ENCODE measurements at regions not wholly inside any gene's neighbourhood (a gene's known extent, or its start where the extent isn't known, plus 50 kb on each side); places are given as distances from the start of the nearest gene placed in this dataset.
"Not testable (repeated sequence)": the region's sequence is repeated elsewhere in the genome, so short reads cannot be mapped to it uniquely, and the experiment has no call there.

DNA sequence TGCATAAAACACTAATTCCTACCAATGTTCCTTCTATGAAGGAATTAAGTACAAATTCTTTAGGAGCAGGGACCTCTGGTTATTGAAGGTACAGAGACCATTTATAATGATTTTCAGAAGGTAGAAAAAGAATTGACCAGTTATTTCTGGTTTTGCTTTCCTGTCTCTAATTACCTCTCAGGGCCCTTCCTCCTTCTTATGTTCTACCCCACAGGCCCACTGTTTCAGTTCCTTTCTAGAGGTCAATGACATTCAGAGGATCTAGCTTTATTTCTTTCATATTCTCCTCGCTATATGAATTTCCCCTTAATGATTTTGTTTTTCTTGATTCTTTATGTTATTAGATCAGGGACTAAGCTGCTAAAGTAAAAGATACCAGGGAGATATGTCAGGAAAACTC is 345.0 kb upstream of the SPRY2 start:
- no peak for DNase-seq (ENCODE audit: low read depth in 2 of 2)

DNA sequence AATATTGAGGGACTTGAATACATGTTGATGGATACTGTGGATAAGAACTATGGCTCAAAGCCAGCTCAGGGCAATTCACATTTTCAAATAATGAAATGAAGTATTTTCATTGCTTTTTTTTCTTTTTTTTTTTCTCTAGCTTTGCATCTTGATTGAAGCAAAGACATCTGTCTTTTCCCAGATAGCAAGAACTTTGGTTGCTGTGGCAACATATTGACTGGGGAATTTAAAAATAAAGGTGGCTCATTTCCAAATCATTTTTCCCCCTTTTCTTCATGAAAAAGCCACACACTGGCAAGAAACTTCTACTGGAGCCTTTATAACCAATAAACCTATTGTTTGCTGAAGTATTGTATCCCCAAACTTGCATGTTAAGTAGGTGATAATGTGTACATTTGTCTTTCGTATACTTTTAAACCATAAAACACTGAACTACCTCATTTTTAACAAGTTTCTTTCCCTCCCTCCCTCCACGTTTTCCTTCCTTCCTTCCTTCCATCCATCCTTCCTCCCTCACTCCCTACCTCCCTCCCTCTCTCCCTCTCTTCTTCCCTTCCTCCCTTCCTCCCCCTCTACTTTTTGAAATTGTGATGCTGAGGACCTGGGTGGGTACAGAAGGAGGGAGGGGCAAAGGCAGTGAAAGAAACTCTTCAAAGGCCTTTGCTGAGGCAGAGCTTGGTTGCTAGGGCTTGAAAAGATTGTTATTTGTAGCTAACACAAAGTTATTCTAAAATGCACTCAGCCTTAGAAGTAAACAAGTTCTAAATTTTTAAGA is 343.5 kb upstream of the SPRY2 start:
- DNase-seq (ENCODE audit: low read depth in 2 of 2) = no peak

DNA sequence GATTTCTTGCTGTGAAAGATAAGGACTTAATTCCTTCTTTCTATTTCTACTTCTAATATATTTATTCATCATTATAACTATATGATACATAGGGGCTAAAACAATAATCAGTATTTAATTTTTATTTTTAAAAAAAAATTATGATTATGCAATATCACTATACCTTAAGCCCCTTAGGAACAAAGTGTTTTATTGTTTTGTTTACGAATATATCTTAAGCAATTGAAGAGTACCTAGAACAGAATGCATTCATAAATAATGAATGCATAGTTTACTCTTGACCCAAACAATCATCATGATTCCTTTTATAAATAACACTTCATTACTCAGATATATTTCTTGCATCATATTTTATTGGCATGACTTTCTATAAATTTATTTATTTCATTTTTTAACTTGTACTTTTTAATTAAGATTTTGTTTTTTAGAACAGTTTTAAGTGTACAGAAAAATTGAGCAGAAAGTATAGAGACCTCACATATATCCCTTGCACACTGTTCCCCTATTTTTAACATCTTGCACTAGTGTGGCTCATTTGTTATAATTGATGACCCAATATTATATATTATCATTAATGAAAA is 339.9 kb upstream of the SPRY2 start:
- DNase-seq (ENCODE audit: low read depth in 2 of 2) = no peak

DNA sequence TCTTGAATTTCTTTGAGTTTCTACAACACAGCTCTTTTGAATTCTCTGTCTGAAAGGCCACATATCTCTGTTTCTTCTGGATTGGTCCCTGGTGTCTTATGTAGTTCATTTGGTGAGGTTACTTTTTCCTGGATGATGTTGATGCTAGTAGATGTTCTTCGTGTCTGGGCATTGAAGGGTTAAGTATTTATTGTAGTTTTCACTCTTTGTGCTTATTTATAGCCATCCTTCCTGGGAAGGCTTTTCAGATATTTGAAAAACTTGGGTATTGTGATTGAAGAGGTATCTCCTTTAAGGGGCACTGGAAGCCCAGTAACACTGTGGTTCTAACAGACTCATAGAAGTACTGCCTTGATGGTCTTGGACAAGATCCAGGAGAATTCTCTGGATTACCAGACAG is 338.5 kb upstream of the SPRY2 start:
- DNase-seq (ENCODE audit: low read depth in 2 of 2) = no peak

DNA sequence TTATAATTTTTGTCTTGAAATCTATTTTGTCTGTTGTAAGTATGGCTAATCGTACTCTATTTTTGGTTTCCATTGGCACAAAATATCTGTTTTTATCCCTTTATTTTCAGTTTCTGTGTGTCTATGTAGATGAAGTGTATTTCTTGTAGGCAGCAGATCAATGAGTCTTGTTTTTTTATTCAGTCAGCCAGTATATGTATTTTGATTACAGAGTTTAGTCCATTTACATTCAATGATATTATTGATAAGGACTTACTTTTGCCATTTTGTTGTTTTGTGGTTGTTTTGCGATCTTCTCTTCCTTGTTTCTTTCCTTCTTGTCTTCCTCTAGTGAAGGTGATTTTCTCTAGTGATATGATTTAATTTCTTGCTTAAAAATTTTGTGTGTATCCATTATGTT is 336.3 kb upstream of the SPRY2 start:
- no peak for DNase-seq (ENCODE audit: low read depth in 2 of 2)

DNA sequence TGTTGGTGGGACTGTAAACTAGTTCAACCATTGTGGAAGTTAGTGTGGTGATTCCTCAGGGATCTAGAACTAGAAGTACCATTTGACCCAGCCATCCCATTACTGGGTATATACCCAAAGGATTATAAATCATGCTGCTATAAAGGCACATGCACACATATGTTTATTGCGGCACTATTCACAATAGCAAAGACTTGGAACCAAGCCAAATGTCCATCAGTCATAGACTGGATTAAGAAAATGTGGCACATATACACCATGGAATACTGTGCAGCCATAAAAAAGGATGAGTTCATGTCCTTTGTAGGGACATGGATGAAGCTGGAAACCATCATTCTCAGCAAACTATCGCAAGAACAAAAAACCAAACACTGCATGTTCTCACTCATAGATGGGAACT is 334.5 kb upstream of the SPRY2 start:
- not testable (repeated sequence) for DNase-seq (ENCODE audit: low read depth in 2 of 2)

DNA sequence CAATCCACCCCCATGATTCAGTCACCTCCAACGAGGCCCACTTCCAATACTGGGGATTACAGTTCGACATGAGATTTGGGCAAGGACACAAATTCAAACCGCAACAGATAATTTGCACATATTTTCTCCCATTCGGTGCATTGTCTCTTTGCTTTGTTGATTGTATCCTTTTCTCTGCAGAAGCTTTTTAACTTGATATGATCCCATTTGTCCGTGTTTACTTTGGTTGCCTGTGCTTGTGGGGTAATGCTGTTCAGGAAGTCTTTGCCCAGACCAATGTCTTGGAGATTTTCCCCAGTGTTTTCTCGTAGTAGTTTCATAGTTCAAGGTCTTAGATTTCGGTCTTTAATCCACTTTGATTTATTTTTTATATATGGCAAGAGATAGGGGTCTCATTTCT is 330.8 kb upstream of the SPRY2 start:
- no peak for DNase-seq (ENCODE audit: low read depth in 2 of 2)

DNA sequence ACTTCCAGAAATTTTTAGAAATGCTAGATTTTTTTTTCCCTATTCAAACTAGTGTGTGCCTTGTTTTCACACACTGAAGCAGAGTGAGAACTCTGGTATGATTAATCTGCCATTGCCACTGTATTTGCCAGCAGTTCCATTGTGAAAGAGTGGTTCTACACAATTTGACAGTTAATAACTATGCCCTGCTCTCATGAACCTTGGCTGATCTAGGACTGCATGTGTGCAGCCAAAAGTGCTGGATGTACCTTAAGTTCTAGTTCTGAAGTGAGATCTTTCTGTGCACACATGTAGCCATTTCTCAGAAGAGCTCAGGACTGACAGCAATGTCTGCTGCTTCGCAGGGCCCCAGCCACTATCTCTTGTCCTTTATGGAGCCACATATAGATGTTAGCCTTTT is 328.2 kb upstream of the SPRY2 start:
- DNase-seq (ENCODE audit: low read depth in 2 of 2) = no peak

DNA sequence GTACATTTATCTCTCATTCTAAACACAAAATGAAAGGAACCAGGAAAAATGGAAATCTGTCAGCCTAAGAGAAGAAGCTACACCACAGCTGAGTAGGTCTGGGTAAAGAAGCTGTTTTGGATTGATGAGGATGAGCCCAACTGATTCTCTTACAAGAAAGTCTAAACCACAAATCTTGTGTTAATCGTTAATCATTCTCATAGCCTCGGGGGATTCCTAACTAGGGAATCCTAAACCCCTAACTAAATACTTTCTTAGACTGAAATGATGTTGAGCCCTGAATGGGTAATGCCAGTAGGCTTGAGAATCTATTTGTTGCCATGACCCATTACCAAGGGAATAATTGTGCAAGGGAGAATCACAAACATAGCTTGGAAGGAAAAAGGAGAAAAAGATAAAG is 327.5 kb upstream of the SPRY2 start:
- DNase-seq (ENCODE audit: low read depth in 2 of 2) = no peak

DNA sequence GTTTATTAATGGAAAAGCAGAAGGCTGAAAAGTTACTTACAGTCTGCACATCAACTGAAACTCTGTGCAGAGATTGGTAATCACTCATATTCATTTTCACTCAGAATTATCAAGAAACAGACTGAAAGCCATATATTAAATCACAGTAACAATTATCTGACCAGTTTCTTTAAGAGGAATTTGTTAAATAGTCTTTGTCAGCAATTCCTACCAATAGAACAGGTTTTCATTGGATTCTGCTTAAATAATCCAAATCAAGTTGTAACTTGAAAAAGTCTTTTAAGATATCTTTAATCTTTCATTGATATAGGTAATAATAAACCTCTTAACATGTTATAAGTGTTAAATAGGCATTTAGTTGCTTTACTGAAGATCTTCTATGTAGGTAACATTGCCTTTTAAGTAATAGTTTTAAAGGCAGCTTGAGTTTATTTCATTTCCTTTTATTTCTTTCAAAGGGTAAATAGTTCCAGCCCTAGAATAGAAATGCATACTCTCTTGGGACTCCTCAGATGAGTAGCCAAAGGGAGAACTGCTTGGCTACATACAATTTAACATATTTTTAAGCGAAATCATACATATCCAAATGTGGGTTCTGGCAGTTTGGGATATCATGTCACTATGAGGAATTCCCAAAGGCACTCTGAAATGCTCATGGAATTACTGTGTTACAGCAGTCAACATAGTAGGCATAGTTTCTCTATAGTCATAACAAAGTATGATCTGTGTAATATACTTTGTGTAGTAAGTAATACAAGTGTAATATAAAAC is 326.0 kb upstream of the SPRY2 start:
- no peak for DNase-seq (ENCODE audit: low read depth in 2 of 2)

DNA sequence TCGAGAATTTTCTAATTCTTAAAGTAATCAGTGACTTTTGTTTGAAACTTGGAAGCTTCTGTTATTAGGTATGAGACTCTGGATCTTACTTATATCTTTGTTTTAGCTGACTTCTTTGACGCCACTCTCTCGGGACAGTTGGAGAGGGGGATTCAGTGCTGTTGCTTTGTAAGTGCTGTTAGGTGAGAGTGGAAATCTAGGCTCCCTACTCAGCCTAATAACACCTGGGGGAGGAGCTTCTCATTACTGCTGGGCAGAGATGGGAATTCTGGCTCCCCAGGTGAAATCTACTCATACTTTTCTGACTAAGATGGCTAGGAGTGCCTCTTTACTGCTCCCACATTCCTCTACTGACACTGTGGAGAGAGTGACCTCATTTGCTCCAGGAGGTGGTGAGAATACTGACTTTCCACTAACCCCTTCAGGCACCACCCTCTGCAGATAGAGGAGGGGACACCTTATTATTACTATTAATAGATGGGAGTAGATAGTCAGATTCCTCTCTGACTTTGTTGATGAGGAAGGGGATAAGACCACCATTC is 324.9 kb upstream of the SPRY2 start:
- no peak for DNase-seq (ENCODE audit: low read depth in 2 of 2)

DNA sequence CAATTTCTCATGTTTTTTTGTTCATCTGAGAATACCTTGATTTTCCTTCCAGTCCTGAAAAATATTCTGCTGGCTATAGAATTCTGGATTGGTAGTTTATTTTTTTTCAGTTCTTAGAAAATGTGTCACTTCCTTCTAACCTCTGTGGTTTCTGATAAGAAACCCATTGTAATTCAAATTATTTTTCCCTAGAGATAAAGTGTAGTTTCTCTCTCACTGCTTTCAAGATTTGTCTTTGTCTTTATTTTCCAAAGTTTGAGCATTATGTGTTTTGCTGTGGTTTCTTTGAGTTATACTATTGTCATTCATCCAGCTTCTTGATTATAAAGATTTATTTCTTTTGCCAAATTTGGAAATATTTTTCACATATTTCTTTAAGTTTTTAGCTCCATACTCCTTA is 324.0 kb upstream of the SPRY2 start:
- no peak for DNase-seq (ENCODE audit: low read depth in 2 of 2)

DNA sequence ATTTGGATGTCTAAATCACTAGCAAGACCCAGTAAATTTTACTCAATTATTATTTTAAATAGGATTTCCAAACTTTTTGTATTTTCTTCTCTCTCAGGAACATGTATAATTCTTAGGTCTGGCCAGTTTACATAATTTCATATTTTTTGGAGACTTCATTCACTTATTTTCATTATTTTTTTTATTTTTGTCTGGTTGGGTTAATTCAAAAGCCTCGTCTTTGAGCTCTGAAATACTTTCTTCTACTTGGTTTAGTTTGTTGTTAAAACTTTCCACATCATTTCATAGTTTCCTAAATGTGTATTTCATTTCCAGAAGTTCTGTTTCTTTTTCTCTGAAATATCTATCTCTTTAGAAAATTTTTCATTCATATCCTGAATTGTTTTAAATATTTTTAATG is 322.9 kb upstream of the SPRY2 start:
- no peak for DNase-seq (ENCODE audit: low read depth in 2 of 2)

DNA sequence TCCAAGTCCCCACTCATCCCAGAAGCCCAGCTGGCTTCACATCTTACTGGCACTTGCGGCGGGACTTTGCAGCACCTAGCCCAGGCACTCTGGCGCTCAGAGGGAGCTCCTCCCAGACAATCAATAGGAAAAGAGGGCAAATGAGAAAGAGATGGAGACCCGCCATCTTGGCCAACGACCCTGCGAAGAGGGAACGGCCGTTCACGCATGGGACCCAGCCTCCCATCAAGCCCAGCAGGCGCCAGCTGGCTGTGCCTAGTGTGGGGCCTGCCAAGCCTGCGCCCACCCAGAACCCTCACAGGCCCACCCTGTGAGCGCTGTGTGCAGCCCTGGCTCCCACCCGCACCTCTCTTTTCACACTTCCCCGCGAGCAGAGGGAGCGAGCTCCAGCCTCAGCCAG is 317.8 kb upstream of the SPRY2 start:
- DNase-seq (ENCODE audit: low read depth in 2 of 2) = no peak

DNA sequence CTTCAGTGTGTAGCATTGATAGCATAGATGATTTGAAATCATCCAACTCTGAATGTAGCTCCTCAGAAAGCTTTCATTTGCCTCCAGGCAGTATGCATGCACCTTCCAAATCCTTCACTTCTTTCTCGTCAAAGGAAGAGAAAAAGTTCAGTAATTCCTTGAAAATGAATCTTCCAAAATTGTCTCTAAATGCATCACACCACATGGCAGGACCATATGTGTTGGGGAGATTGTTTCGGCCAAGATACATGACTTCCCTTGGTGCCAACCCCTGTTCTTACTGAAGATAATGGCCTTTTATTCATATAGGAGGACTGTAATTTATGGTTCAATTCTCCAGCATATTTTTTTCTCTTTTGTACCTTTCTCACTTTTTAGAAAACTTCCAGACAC is 315.6 kb upstream of the SPRY2 start:
- DNase-seq (ENCODE audit: low read depth in 2 of 2) = no peak

DNA sequence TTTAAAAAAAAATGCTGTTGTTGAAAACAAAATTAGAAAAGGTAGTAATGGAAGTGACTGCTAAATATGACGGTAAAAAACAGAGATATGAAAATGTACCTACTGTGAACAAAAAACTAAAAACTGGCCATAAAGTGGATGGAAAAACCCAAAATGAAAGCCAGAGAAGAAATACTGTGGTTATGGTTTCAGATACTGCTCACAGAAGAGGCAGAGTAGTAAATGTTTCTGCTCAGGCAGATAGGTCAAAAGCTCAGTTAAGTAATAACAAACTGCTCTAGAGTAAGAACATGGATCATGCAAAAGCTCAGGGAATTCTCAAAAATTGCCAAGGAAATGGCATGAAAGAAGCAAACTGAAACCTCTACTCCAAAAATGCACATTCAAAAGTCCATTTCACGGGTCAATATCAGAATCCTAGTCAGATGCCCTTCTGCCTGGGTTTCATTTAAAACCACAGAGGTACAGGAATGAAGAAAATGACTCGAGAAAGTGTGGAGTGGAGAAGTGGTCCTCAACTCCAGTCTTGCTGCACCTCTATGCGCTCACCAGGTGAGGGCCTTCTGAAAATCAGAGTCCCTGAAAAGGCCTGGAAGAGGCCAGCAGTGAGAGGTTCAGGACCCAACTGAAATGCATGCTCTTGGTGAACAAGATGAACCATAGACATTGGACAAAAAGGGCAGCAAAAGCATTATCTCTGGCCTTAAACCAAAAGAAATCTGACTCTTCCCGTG is 315.0 kb upstream of the SPRY2 start:
- no peak for DNase-seq (ENCODE audit: low read depth in 2 of 2)

DNA sequence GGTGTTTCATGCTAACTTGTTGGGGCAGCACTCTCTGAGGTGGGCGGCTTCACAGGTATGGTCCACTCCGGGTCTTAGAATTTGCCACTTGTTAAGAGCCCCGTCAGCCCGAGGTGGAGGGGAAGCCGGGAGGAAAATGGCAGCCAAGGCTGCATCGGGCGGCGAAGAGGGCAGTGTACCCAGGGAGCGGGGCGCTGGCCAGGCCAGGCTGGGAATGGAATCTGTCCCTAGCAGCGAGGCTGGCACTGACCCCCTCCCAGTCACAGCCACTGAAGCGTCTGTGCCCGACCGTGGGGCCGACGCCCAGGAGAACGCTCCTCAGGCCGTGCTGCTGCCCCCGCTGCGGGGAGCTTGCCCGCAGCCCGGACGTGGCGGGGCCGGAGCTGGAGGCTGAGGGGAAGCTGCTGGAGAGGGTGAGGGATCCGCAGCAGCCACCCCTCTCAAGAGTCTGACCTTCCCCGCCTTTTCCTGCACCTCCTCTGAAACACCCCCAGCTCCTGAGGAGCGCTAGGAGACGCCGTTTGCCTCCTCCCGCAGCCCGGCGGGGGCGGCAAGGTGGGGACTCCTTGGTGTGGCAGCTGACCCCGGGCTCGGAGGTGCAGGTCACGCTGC is 313.8 kb upstream of the SPRY2 start:
- DNase-seq (ENCODE audit: low read depth in 2 of 2) = no peak

DNA sequence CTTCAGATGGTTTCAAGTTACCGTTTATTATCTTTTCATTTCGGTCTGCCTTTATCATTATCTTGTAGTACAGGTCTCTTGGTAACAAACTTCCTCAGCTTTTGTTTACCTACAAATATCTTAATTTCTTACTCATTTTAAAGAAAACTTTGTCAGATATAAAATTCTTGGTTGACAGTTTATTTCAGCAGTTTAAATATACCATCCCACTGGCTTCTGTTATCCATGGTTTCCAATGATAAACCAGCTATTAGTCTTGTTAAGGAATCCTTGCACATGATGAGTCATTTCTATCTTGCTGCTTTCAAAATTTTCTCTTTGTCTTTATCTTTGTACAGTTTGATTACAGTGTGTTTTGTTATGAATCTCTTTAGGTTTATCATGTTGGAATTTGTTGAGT is 308.3 kb upstream of the SPRY2 start:
- no peak for DNase-seq (ENCODE audit: low read depth in 2 of 2)

DNA sequence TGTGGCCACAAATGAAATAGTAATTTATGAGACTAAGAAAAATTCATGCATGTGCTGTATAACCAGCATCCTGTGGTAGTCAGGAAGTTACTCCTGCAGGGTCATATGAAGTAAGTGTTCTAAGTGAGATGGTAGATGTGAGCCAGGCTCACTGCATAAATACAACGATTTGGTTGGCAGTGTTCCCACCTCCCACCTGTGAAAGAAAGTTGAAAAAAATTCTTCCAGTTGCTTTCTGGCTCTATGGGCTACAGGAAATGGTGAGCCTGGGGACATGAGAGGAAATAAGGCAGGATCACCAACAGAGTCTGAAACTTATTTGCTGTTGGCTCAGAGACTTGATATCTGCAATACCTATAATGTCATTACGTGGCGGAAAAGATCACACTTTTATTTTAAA is 301.7 kb upstream of the SPRY2 start:
- DNase-seq (ENCODE audit: low read depth in 2 of 2) = no peak

DNA sequence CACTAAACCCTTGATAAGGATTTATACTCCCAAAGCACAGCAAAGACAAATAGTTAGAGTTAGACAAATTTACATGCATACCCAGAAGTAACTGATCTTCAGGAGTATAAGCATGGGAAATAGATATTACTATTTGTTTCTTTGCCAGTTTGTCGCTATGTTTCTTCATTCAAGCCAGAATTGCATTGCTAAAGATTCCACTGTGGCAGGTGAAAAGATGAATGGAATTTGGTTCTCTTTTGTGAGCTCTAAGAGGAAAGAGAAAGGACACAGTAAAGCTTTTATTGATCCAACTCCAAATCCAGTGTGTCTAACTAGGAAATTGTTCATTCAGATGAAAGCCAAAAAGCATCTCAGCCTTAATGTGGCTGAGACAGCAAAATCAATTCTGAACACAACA is 292.3 kb upstream of the SPRY2 start:
- DNase-seq (ENCODE audit: low read depth in 2 of 2) = no peak

DNA sequence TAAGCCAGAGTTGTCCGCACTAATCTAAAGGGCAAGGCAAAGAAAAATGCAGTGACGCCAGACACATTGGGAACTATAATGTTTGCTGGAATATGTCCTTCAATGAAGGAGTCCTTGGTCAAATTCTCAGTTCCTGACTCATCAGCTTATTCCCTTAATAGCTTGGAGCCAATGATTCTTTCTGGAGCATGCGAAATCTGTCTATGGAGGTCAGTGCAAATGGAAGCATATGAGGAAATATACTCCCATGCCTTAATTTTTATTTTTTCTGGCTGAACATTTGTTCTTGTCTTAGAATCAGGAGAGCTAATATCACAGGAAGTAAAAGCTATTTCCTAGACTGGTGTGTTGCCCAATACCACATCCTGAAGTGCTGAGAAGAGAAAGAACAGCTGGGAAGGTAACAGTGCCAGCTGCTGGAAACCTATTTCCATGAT is 289.8 kb upstream of the SPRY2 start:
- no peak for DNase-seq (ENCODE audit: low read depth in 2 of 2)

DNA sequence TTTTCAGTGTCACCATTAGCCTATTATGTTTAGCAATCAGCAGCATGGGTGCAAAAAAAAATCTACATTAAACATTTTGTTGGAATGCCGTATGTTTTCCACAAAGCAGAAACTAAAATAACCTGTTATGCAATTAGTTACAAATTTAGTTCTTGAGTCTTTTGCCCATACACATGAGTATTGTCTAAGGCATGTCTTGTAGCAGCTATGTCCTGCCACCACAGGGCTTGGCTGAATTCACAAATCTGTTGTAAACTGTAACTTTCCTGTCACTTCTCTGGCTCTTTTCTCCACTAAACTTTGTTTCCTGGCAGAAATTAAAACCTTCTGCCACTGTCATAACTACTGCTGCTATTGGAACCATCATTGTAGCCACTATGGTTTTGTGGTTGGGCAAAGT is 277.9 kb upstream of the SPRY2 start:
- DNase-seq (ENCODE audit: low read depth in 2 of 2) = no peak
